Fibroblast of pulmonary artery (primary cell): ENCODE measurements at regions not wholly inside any gene's neighbourhood (a gene's known extent, or its start where the extent isn't known, plus 50 kb on each side); places are given as distances from the start of the nearest gene placed in this dataset.

Source experiments
- DNase-seq: peaks from one replicate; pipeline ENCODE4 v3.0.0-alpha.2; 2010; ENCODE audit warnings: low read depth
- H3K4me3 ChIP-seq: replicated peaks from 2 replicates; pipeline ENCODE4 v1.5.1; 2011; ENCODE audit warnings: low read depth, mild to moderate bottlenecking, control low read depth, low read length, moderate library complexity
- TF ChIP-seq, protein P1 (sequence below): IDR thresholded peaks from 2 replicates; pipeline ENCODE4 v1.5.1; 2011; ENCODE audit warnings: mild to moderate bottlenecking, control low read depth, low read length, inconsistent platforms; ENCODE audit errors: missing control alignments

DNA sequence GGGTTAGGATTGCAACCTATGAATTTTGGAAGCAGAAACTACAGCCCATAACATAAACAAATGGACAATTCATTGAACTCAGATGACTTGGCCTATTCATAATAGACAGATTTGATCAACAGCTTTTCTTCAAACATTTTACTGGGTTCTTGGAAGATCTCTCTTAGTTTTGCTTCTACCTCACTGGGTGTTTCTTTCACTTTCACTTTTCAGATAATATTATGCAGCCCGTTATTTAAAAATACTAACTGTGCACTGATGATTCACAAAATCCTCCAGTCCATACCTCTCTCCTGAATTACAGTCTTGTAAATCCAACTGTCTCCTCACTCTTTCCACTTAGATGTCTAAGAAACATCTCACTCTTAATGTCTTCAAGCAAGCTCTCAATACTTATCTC, 183.5 kb upstream of the IRX1 start:
- H3K4me3 ChIP-seq = no peak overlapping the region
- DNase-seq = no peak
- TF ChIP-seq, protein P1, sequence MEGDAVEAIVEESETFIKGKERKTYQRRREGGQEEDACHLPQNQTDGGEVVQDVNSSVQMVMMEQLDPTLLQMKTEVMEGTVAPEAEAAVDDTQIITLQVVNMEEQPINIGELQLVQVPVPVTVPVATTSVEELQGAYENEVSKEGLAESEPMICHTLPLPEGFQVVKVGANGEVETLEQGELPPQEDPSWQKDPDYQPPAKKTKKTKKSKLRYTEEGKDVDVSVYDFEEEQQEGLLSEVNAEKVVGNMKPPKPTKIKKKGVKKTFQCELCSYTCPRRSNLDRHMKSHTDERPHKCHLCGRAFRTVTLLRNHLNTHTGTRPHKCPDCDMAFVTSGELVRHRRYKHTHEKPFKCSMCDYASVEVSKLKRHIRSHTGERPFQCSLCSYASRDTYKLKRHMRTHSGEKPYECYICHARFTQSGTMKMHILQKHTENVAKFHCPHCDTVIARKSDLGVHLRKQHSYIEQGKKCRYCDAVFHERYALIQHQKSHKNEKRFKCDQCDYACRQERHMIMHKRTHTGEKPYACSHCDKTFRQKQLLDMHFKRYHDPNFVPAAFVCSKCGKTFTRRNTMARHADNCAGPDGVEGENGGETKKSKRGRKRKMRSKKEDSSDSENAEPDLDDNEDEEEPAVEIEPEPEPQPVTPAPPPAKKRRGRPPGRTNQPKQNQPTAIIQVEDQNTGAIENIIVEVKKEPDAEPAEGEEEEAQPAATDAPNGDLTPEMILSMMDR = no peak

DNA sequence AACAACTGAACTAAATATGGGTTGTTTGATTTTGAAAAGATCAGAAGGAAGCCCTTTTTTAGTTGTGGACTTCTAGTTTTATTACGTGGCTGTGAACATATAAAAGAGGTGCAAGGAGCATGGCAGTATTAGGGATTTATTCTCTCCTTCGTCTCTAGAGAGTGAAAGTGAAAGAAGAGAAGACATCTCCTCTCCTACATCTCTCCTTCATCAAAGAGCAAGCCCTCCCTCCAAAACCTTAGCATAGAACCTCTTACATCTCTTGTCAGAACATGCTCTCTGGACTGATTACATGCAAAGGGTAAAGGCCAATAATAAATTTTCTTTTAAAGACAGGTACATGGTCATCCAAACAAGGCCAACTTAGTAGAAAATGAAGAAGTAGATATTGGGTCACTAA, 184.3 kb upstream of the IRX1 start:
- no peak for DNase-seq
- TF ChIP-seq, protein P1 = no peak

DNA sequence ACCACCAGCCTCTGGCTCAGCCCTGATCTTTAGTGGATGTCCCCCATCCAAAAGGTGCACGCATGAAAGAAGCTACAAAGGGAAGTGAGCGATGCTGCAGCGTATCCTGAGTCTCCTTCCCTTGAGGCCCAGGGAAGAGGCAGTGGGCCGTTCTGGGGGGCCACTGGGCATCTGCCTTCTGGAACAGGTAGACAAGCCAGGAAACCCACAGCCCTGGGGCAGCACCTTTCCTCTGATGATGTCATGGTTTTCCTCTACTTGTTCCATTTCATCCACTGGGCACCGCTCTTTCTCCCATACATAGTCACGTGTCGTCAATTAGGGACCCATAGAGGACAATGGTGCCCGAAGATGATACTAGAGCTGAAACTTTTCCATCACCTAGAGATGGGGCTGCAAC, 194.0 kb upstream of the IRX1 start:
- no peak for DNase-seq
- TF ChIP-seq, protein P1 = no peak
- H3K4me3 ChIP-seq = no peak overlapping the region

More for the DNA sequence above, 184.3 kb upstream of the IRX1 start:
- H3K4me3 ChIP-seq = no peak overlapping the region

- no peak overlapping the region for H3K4me3 ChIP-seq
- DNase-seq = no peak
- TF ChIP-seq, protein P1 = no peak
These were observed 195.0 kb upstream of the IRX1 start for GRCh38 chr5:3400659-3401058.

- TF ChIP-seq, protein P1 = no peak
- DNase-seq = no peak
- no peak overlapping the region for H3K4me3 ChIP-seq
These were observed 200.6 kb upstream of the IRX1 start for GRCh38 chr5:3394891-3395599.

DNA sequence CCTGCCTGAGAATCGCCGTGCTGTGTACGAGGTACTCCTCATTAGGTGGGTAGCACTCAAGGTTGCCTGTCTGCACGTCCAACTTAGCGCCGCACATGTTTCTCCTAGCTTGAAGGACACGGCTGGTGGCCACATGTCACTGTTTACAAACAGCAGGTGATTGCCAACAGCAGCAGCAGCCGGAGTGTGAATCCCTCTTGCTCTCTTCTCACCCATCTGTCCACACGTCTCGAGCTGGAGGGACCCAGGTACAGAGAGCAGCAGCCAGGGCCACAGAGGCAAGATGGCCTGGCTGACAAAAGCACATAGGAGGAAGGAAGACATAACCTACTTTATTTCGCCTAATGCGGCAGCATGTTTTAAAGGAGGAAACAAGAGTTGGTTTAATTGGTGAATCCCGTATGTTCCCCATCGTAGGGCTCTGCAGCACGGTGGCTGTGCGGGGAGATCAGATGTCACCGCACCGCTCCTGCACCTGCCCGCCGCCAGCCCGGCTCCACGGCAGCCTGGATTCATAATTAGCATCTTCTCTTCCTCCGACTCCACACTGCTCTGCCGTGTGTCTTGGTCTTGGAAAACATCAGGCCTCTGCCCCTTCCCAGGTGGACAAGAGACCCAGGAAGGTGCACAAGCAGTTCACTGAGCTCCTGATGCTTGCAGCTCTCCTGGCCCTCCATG, 201.6 kb upstream of the IRX1 start:
- H3K4me3 ChIP-seq = no peak overlapping the region
- no peak for DNase-seq
- TF ChIP-seq, protein P1 = no peak
